Effector memory CD4-positive, alpha-beta T cell (primary cell): ENCODE measurements at regions not wholly inside any gene's neighbourhood (a gene's known extent, or its start where the extent isn't known, plus 50 kb on each side); places are given as distances from the start of the nearest gene placed in this dataset.
"Not testable (repeated sequence)": the region's sequence is repeated elsewhere in the genome, so short reads cannot be mapped to it uniquely, and the experiment has no call there.

Experiments used
- DNase-seq, 3 donors: peaks; one replicate each; pipeline ENCODE4 v3.0.0-alpha.2; 2020
- H3K27ac ChIP-seq: 2 replicates; pipeline ENCODE4 v1.7.0; 2013; ENCODE audit warnings: mild to moderate bottlenecking, low read length, moderate library complexity; ENCODE audit not compliant: insufficient read depth, poor library complexity, severe bottlenecking
- H3K27me3 ChIP-seq: replicated peaks from 2 replicates; pipeline ENCODE4 v1.7.0; 2013; ENCODE audit warnings: mild to moderate bottlenecking, low read length; ENCODE audit not compliant: insufficient read depth, control insufficient read depth, poor library complexity, severe bottlenecking
- H3K36me3 ChIP-seq: 2 replicates; pipeline ENCODE4 v1.7.0; 2013; ENCODE audit warnings: mild to moderate bottlenecking, low read length, moderate library complexity; ENCODE audit not compliant: control insufficient read depth, insufficient read depth
- H3K4me1 ChIP-seq: 2 replicates; pipeline ENCODE4 v1.7.0; 2013; ENCODE audit warnings: low read length, mild to moderate bottlenecking; ENCODE audit not compliant: control insufficient read depth, insufficient read depth, poor library complexity, severe bottlenecking
- H3K4me3 ChIP-seq: 2 replicates; pipeline ENCODE4 v1.7.0; 2013; ENCODE audit warnings: low read length, low read depth, mild to moderate bottlenecking; ENCODE audit not compliant: insufficient read depth, poor library complexity, severe bottlenecking
- H3K9me3 ChIP-seq: 2 replicates; pipeline ENCODE4 v1.7.0; 2013; ENCODE audit warnings: mild to moderate bottlenecking, low read length, moderate library complexity; ENCODE audit not compliant: control insufficient read depth

- H3K4me3 ChIP-seq: no peak overlapping the region
- no peaks in the 10 kb centered on the region for H3K36me3 ChIP-seq
- H3K4me1 ChIP-seq: no peaks in the 10 kb centered on the region
- no peaks in the 10 kb centered on the region for H3K27me3 ChIP-seq
- no peak overlapping the region for H3K27ac ChIP-seq
- H3K9me3 ChIP-seq: no peaks in the 10 kb centered on the region
- DNase-seq: no peak
These were observed 273.5 kb downstream of the FAM43A start for GRCh38 chr3:194959217-194959616.

- H3K27ac ChIP-seq, H3K4me1 ChIP-seq, H3K27me3 ChIP-seq, DNase-seq, H3K9me3 ChIP-seq, H3K4me3 ChIP-seq, H3K36me3 ChIP-seq: not testable (repeated sequence)
These were observed 274.0 kb downstream of the FAM43A start for GRCh38 chr3:194959666-194960065.

GRCh38 chr3:194960446-194961032, 274.9 kb downstream of the FAM43A start:
- no peak for DNase-seq
- H3K4me3 ChIP-seq: no peak overlapping the region
- no peaks in the 10 kb centered on the region for H3K4me1 ChIP-seq
- no peaks in the 10 kb centered on the region for H3K36me3 ChIP-seq
- H3K9me3 ChIP-seq: no peaks in the 10 kb centered on the region
- no peaks in the 10 kb centered on the region for H3K27me3 ChIP-seq
- H3K27ac ChIP-seq: no peak overlapping the region

GRCh38 chr3:194961149-194961548, 275.5 kb downstream of the FAM43A start:
- H3K27ac ChIP-seq: no peak overlapping the region
- H3K9me3 ChIP-seq: no peaks in the 10 kb centered on the region
- no peak for DNase-seq
- H3K27me3 ChIP-seq: no peaks in the 10 kb centered on the region
- no peak overlapping the region for H3K4me3 ChIP-seq
- H3K4me1 ChIP-seq: no peaks in the 10 kb centered on the region
- no peaks in the 10 kb centered on the region for H3K36me3 ChIP-seq

- no peaks in the 10 kb centered on the region for H3K4me1 ChIP-seq
- H3K9me3 ChIP-seq: no peaks in the 10 kb centered on the region
- H3K36me3 ChIP-seq: no peaks in the 10 kb centered on the region
- H3K27ac ChIP-seq: no peak overlapping the region
- no peak overlapping the region for H3K4me3 ChIP-seq
- H3K27me3 ChIP-seq: no peaks in the 10 kb centered on the region
- DNase-seq: no peak
These were observed 275.9 kb downstream of the FAM43A start for GRCh38 chr3:194961571-194961970.

GRCh38 chr3:194962056-194962455, 276.4 kb downstream of the FAM43A start:
- H3K27ac ChIP-seq: no peak overlapping the region

GRCh38 chr3:194964809-194965208, 279.1 kb downstream of the FAM43A start:
- Histone ChIP-seq H3K4me3 (no peak overlapping the region), H3K9me3 (no peaks in the 10 kb centered on the region), H3K27ac (no peak overlapping the region), H3K27me3 (no peaks in the 10 kb centered on the region), H3K36me3 (no peaks in the 10 kb centered on the region), H3K4me1 (no peaks in the 10 kb centered on the region)
- no peak for DNase-seq

More at GRCh38 chr3:194962056-194962455, 276.4 kb downstream of the FAM43A start:
- H3K9me3 ChIP-seq: no peaks in the 10 kb centered on the region
- no peak for DNase-seq
- no peaks in the 10 kb centered on the region for H3K4me1 ChIP-seq
- H3K36me3 ChIP-seq: no peaks in the 10 kb centered on the region
- no peak overlapping the region for H3K4me3 ChIP-seq
- no peaks in the 10 kb centered on the region for H3K27me3 ChIP-seq

- H3K27ac ChIP-seq: no peak overlapping the region
- H3K27me3 ChIP-seq: no peaks in the 10 kb centered on the region
- H3K36me3 ChIP-seq: no peaks in the 10 kb centered on the region
- no peak for DNase-seq
- no peaks in the 10 kb centered on the region for H3K4me1 ChIP-seq
- no peaks in the 10 kb centered on the region for H3K9me3 ChIP-seq
- no peak overlapping the region for H3K4me3 ChIP-seq
These were observed 281.8 kb downstream of the FAM43A start for GRCh38 chr3:194967151-194968117.

GRCh38 chr3:194970066-194970465, 284.4 kb downstream of the FAM43A start:
- H3K4me1 ChIP-seq: no peaks in the 10 kb centered on the region
- DNase-seq: no peak
- H3K9me3 ChIP-seq: no peaks in the 10 kb centered on the region
- no peaks in the 10 kb centered on the region for H3K27me3 ChIP-seq
- H3K4me3 ChIP-seq: no peak overlapping the region
- H3K36me3 ChIP-seq: no peaks in the 10 kb centered on the region
- no peak overlapping the region for H3K27ac ChIP-seq

GRCh38 chr3:194971009-194971408, 285.3 kb downstream of the FAM43A start:
- no peaks in the 10 kb centered on the region for H3K4me1 ChIP-seq
- no peaks in the 10 kb centered on the region for H3K27me3 ChIP-seq
- H3K27ac ChIP-seq: no peak overlapping the region
- no peak overlapping the region for H3K4me3 ChIP-seq
- no peaks in the 10 kb centered on the region for H3K36me3 ChIP-seq
- DNase-seq: no peak
- H3K9me3 ChIP-seq: no peaks in the 10 kb centered on the region
